WTC11 (cell line): ENCODE measurements at regions not wholly inside any gene's neighbourhood (a gene's known extent, or its start where the extent isn't known, plus 50 kb on each side); places are given as distances from the start of the nearest gene placed in this dataset.
"Not testable (repeated sequence)": the region's sequence is repeated elsewhere in the genome, so short reads cannot be mapped to it uniquely, and the experiment has no call there.

Experiments used
- CTCF ChIP-seq: fragments of 200-600 bp; IDR thresholded peaks from 2 replicates; pipeline ENCODE4 v1.8.0; 2022; ENCODE audit warnings: antibody characterized with exemption
- E2F1 ChIP-seq: sonication (generic); formaldehyde crosslinking; IDR thresholded peaks from 2 replicates; pipeline ENCODE4 v1.8.0; 2022; ENCODE audit warnings: mild to moderate bottlenecking, missing genetic modification reagents
- HMGXB4 ChIP-seq: sonication (generic); formaldehyde crosslinking; IDR thresholded peaks from 2 replicates; pipeline ENCODE4 v1.8.1; 2023; ENCODE audit warnings: mild to moderate bottlenecking, moderate library complexity, missing genetic modification reagents
- TEAD1 ChIP-seq: sonication (generic); formaldehyde crosslinking; IDR thresholded peaks from 2 replicates; pipeline ENCODE4 v1.8.0; 2022; ENCODE audit warnings: mild to moderate bottlenecking, missing genetic modification reagents

- not testable (repeated sequence) for TF ChIP-seq CTCF; TEAD1 (CRISPR knock-in tag); HMGXB4; E2F1 (CRISPR knock-in tag)
Observed at GRCh38 chrX:99988532-99988931, 421.5 kb downstream of the PCDH19 start.
